ENCODE measurements at regions not wholly inside any gene's neighbourhood (a gene's known extent, or its start where the extent isn't known, plus 50 kb on each side); places are given as distances from the start of the nearest gene placed in this dataset.

- no peak for TF ChIP-seq GATA1 (IDR thresholded peaks at IDR 0.05; ENCODE audit: low read depth, low read length)
- no peak for TF ChIP-seq POLR2A (IDR thresholded peaks at IDR 0.05; ENCODE audit: low read length)
- no peak for DNase-seq
Observed at GRCh38 chr4:123767806-123768205, 371.2 kb downstream of the SPRY1 start.

DNA sequence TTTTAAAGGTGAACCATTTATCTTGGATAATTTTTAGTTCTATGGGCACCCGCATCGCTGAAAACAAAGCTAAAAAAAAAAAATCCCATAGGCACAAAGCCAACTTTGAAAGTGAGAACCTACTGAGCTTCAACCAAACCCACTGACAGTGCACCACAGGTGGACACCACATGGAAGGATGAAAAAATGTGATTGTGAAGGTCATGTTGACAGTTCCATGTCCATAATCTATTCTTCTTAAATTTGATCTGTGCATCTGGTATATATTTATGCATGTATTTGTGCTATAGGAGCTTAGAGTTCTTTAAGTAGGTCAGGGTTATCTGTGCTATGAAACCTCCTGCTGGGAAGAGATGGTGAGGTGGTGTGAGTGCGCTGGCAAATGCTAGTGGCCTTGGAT lies 374.3 kb downstream of the SPRY1 start:
- TF ChIP-seq GATA1 (IDR thresholded peaks at IDR 0.05; ENCODE audit: low read depth, low read length) (no peak), POLR2A (IDR thresholded peaks at IDR 0.05; ENCODE audit: low read length) (no peak)
- no peak for DNase-seq

DNA sequence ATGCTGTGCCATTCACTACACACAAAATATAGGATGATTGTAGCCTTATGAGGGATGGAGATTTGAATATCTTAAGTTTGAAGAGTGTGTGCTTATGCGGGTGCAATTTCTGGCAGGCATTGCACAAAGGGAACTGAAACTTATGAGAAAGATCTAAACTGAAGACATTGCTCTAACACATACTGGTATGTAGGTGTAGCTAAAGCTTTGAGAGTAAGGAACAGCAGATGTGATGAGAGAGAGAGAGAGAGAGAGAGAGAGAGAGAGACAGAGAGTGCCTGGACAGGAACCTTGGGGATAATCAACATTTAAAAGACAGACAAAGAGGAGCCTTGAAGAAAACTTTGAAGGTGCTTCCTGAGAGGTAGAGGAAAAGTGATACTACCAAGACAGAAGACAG lies 379.7 kb downstream of the SPRY1 start:
- DNase-seq: no peak
- TF ChIP-seq POLR2A (IDR thresholded peaks at IDR 0.05; ENCODE audit: low read length) (no peak), GATA1 (IDR thresholded peaks at IDR 0.05; ENCODE audit: low read depth, low read length) (no peak)

DNA sequence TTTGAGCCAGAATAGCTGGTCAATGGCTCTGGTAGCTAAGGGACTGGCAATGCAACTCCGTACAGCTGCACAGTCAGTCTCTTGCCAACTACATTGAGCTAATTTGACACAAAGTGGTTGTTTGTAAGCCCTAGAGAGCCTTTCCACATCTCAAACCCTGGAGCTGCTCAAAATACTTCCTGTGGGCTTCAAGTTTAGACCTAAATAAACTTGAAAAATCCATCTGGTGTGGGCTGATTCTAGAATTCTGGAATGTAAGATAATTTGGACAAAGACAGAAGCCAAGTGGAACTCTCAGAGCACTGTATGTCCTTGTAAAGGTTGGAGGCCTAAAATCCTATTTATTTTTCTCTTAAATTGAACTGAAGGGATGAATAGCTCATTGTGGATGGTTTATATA lies 380.8 kb downstream of the SPRY1 start:
- no peak for DNase-seq
- TF ChIP-seq POLR2A (IDR thresholded peaks at IDR 0.05; ENCODE audit: low read length) (no peak), GATA1 (IDR thresholded peaks at IDR 0.05; ENCODE audit: low read depth, low read length) (no peak)

- no peak for DNase-seq
- TF ChIP-seq GATA1 (IDR thresholded peaks at IDR 0.05; ENCODE audit: low read depth, low read length) (no peak), POLR2A (IDR thresholded peaks at IDR 0.05; ENCODE audit: low read length) (no peak)
Observed at GRCh38 chr4:123783151-123783790, 386.7 kb downstream of the SPRY1 start.

- TF ChIP-seq GATA1 (IDR thresholded peaks at IDR 0.05; ENCODE audit: low read depth, low read length): no peak
- no peak for TF ChIP-seq POLR2A (IDR thresholded peaks at IDR 0.05; ENCODE audit: low read length)
- DNase-seq: no peak
Observed at GRCh38 chr4:123783921-123784320, 387.3 kb downstream of the SPRY1 start.

DNA sequence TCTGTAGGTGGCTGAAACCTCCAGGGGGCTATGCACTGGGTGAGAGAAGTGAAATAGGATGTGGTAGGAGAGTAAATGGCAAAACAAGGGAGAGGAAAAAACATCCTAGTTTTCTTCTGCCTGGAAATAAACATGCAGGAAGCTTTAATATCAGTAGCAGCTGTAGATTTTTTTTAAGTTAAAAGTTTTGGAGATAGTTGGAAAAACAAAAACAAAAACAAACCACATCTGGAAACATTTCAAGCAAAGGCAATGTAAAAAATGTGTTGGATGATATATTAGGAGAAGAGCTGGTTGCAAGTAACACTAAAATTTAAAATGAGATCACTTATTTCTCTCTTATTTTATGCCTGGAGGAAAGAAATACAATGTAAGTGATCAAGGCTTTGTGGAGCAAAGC lies 388.0 kb downstream of the SPRY1 start:
- DNase-seq: no peak
- TF ChIP-seq GATA1 (IDR thresholded peaks at IDR 0.05; ENCODE audit: low read depth, low read length): no peak
- TF ChIP-seq POLR2A (IDR thresholded peaks at IDR 0.05; ENCODE audit: low read length): no peak

GRCh38 chr4:123785538-123785937 lies 388.9 kb downstream of the SPRY1 start:
- no peak for DNase-seq
- TF ChIP-seq POLR2A (IDR thresholded peaks at IDR 0.05; ENCODE audit: low read length): no peak
- no peak for TF ChIP-seq GATA1 (IDR thresholded peaks at IDR 0.05; ENCODE audit: low read depth, low read length)

DNA sequence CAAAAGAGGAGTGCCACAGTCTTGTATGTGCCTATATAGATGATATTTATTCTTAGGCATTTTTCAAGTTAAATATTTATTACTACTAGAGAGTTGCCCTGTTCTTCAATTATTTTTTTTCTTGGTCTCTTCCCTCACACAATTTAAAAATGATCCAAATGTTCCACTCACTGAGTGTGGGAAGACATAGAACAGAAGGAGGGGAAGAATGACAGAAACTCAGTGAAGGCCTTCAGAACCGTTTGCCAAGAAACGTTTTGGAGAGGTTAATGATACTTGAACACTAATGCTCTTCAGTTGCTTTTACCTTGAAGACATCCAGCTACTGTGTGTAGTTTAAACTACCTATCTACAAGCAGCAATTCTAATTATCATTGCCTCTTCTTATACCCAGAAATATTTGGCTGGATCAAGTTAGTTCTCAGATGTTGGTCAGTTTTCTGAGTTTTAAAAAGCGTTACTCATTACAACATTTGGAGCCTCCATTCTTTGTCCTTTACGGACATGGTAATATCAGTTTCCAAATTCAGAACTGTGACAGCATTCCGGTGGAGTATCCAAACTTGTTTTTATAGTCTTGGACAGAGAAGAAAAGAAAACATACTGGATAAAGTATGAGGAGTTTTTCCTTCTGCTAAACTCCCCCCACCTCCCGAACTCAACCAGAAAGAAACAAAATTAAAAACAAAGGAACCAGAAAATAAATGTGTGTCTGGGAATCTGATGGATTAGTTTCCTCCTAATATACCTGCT lies 389.7 kb downstream of the SPRY1 start:
- TF ChIP-seq GATA1 (IDR thresholded peaks at IDR 0.05; ENCODE audit: low read depth, low read length): no peak
- TF ChIP-seq POLR2A (IDR thresholded peaks at IDR 0.05; ENCODE audit: low read length): no peak
- DNase-seq: no peak

- TF ChIP-seq POLR2A (IDR thresholded peaks at IDR 0.05; ENCODE audit: low read length) (no peak), GATA1 (IDR thresholded peaks at IDR 0.05; ENCODE audit: low read depth, low read length) (no peak)
- DNase-seq: peak in 1 of 2 experiments; percentile 2
Observed at GRCh38 chr4:123786920-123787319, 390.3 kb downstream of the SPRY1 start.

GRCh38 chr4:123787512-123788080 lies 391.0 kb downstream of the SPRY1 start:
- TF ChIP-seq GATA1 (IDR thresholded peaks at IDR 0.05; ENCODE audit: low read depth, low read length) (no peak), POLR2A (IDR thresholded peaks at IDR 0.05; ENCODE audit: low read length) (no peak)
- DNase-seq: no peak

DNA sequence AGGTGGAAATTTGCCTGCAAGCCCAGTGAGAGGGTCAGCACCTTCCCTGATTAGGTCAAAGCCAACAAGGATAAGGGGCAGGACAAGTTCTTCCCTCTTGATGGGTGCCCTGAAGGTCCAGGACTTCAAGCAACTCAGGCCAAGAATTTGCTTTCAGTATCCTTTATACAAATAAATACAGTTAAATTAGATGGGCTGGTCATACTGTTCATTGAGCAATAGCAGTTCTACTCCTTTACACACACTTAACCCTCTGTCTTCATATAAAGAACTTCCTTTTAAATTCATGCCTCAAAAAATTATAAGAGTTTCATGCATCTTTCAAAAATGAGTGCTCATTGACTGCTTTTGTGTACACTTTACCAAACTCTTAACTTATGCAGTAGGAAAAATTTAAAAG lies 392.0 kb downstream of the SPRY1 start:
- no peak for DNase-seq
- TF ChIP-seq POLR2A (IDR thresholded peaks at IDR 0.05; ENCODE audit: low read length) (no peak), GATA1 (IDR thresholded peaks at IDR 0.05; ENCODE audit: low read depth, low read length) (no peak)

DNA sequence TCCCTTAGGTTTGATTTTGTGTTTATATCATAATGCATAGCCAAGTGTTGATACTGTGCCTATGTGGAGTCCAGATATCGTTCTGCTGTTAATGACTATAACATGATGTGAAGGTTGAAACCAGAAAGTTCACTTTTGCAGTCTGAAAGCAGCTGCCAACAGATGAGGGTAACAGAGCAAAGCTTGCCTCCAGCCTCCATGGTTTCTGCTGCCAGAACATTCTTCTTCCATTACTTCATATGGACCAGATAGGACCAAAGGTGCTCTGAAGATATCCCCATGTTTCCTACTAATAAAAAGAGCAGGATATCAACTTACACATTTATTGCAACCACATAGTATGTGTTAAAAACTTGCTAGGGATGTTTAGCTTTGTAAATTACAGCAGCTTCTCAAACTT lies 394.1 kb downstream of the SPRY1 start:
- no peak for DNase-seq
- no peak for TF ChIP-seq GATA1 (IDR thresholded peaks at IDR 0.05; ENCODE audit: low read depth, low read length)
- TF ChIP-seq POLR2A (IDR thresholded peaks at IDR 0.05; ENCODE audit: low read length): no peak

DNA sequence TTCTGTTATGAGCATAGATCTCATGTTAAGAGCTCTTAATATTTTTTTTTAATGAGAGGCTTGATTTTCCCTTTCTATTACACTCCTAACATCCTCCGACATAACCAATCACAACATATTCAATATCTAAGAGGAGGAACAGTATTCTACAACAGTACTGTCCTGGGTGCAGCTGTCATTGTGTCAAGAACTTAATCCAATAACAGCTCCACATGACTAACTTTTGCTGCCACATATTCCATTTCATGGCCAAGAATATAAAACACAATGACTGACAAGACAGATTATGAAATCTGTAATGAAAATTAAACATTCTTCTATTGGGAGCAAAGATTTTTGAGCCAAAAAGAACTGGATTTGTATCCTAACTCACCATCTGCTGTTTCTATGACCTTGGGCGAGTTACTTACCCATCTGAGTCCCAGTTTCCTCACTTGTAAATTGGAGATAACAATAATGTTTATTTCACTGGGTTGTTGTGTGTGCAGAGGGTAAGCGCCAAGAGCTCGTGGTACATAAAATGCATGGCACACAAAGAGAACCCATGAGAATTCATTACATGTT lies 405.6 kb downstream of the SPRY1 start:
- no peak for DNase-seq
- no peak for TF ChIP-seq GATA1 (IDR thresholded peaks at IDR 0.05; ENCODE audit: low read depth, low read length)
- TF ChIP-seq POLR2A (IDR thresholded peaks at IDR 0.05; ENCODE audit: low read length): no peak

Measured in erythroblast (primary cell).